A549 (cell line): ENCODE measurements at regions not wholly inside any gene's neighbourhood (a gene's known extent, or its start where the extent isn't known, plus 50 kb on each side); places are given as distances from the start of the nearest gene placed in this dataset.

ENCODE experiments used
- ATAC-seq, 2 experiments: fragments of 200-7000 bp in 1 of 2; fragments of >200 bp in 1 of 2; cut with Nextera tagmentation in 1 of 2; cut with Tn5 transposase in 1 of 2; 3 replicates each; pipeline versions ENCODE4 v1.8.0 to v1.9.1; 2018 to 2020; ENCODE audit warnings: mild to moderate bottlenecking in 1 of 2, moderate library complexity in 1 of 2
- CTCF ChIA-PET: fragments of 300-600 bp; sonication (Branson Sonifier 250); formaldehyde crosslinking; extraction: SDS; loops from one replicate; lab custom pipeline; 2021; ENCODE audit warnings: antibody characterized with exemption, inconsistent platforms; lab: Yijun Ruan, JAX
- POLR2A ChIA-PET: fragments of 350-600 bp; formaldehyde crosslinking; extraction: SDS; loops from one replicate; lab custom pipeline; 2021; ENCODE audit warnings: antibody characterized with exemption, inconsistent platforms; lab: Yijun Ruan, JAX
- DNase-seq, 2 experiments: peaks; one replicate each; pipeline versions ENCODE4 v3.0.0 to v3.0.0-alpha.2; 2011 to 2016; ENCODE audit warnings: low read depth in 1 of 2, low spot score in 1 of 2
- FAIRE-seq: peaks from 2 replicates; lab custom pipeline; 2011; peaks lifted over from hg19 to GRCh38; lab: Jason Lieb, UNC
- H3K27ac ChIP-seq, 2 experiments: fragments of >200 bp; sonication (Bioruptor Twin); formaldehyde crosslinking; 3 replicates each; pipeline ENCODE4 v1.5.1; 2016 to 2017
- H3K4me1 ChIP-seq: fragments of >200 bp; sonication (Bioruptor Twin); formaldehyde crosslinking; 3 replicates; pipeline ENCODE4 v1.6.1; 2016
- H3K4me2 ChIP-seq: fragments of >200 bp; sonication (Bioruptor Twin); formaldehyde crosslinking; 3 replicates; pipeline ENCODE4 v1.6.1; 2016
- H3K4me3 ChIP-seq: fragments of >200 bp; sonication (Bioruptor Twin); formaldehyde crosslinking; 3 replicates; pipeline ENCODE4 v1.5.1; 2016
- H3K9me3 ChIP-seq: fragments of >200 bp; sonication (Bioruptor Twin); formaldehyde crosslinking; 3 replicates; pipeline ENCODE4 v1.6.1; 2016
- ATOH8 ChIP-seq: fragments of 250-450 bp; sonication (Bioruptor Pico); IDR thresholded peaks from 2 replicates; pipeline ENCODE4 v1.5.0; 2020; ENCODE audit warnings: low read depth, mild to moderate bottlenecking, moderate library complexity
- BCL3 ChIP-seq: fragments of >200 bp; sonication (Bioruptor Twin); formaldehyde crosslinking; IDR thresholded peaks from 3 replicates; pipeline ENCODE4 v1.6.1; 2016
- BHLHE40 ChIP-seq: IDR thresholded peaks from 2 replicates; pipeline ENCODE4 v1.6.1; 2012; ENCODE audit warnings: low read depth, low read length, inconsistent platforms
- CBX2 ChIP-seq: fragments of 200-600 bp; sonication (generic); IDR thresholded peaks from 2 replicates; pipeline ENCODE4 v1.6.1; 2016; ENCODE audit warnings: low read depth, mild to moderate bottlenecking, borderline replicate concordance
- CBX8 ChIP-seq: fragments of 200-600 bp; sonication (generic); IDR thresholded peaks from 2 replicates; pipeline ENCODE4 v1.6.1; 2016
- ESRRA ChIP-seq: fragments of 150-350 bp; IDR thresholded peaks from 2 replicates; pipeline ENCODE4 v1.6.1; 2014; ENCODE audit warnings: mild to moderate bottlenecking, low read length, borderline replicate concordance
- FOSB ChIP-seq: fragments of 250-450 bp; sonication (Bioruptor Pico); IDR thresholded peaks from 2 replicates; pipeline ENCODE4 v1.5.0; 2020; ENCODE audit warnings: mild to moderate bottlenecking, moderate library complexity
- FOSL2 ChIP-seq, 2 experiments: fragments of 450-650 bp in 1 of 2; fragments of >200 bp in 1 of 2; sonication (Bioruptor Twin) in 1 of 2; formaldehyde crosslinking; IDR thresholded peaks; 2 replicates each; pipeline versions ENCODE4 v1.5.0 to v1.6.1; 2016 to 2020; ENCODE audit warnings: mild to moderate bottlenecking in 1 of 2, moderate library complexity in 1 of 2
- HMGXB4 ChIP-seq: fragments of 250-450 bp; sonication (Bioruptor Pico); IDR thresholded peaks from 2 replicates; pipeline ENCODE4 v1.5.0; 2021; ENCODE audit warnings: mild to moderate bottlenecking, moderate library complexity, borderline replicate concordance
- HOXA7 ChIP-seq: fragments of 250-450 bp; sonication (Bioruptor Pico); IDR thresholded peaks from 2 replicates; pipeline ENCODE4 v1.5.0; 2020; ENCODE audit warnings: mild to moderate bottlenecking, moderate library complexity
- HOXB13 ChIP-seq: fragments of 250-450 bp; sonication (Bioruptor Pico); IDR thresholded peaks from 2 replicates; pipeline ENCODE4 v1.5.0; 2020; ENCODE audit warnings: low read depth, mild to moderate bottlenecking, moderate library complexity
- HOXB5 ChIP-seq: fragments of 250-450 bp; sonication (Bioruptor Pico); IDR thresholded peaks from 2 replicates; pipeline ENCODE4 v1.5.0; 2020; ENCODE audit warnings: mild to moderate bottlenecking, moderate library complexity
- KDM5A ChIP-seq: fragments of 200-600 bp; sonication (generic); IDR thresholded peaks from 2 replicates; pipeline ENCODE4 v1.6.1; 2016; ENCODE audit warnings: antibody characterized with exemption, mild to moderate bottlenecking
- MAFK ChIP-seq: fragments of 450-650 bp; IDR thresholded peaks from 2 replicates; pipeline ENCODE4 v1.6.1; 2014; ENCODE audit not compliant: partially characterized antibody
- MAZ ChIP-seq: fragments of 150-350 bp; IDR thresholded peaks from 2 replicates; pipeline ENCODE4 v1.6.1; 2014; ENCODE audit warnings: antibody characterized with exemption, low read depth, low read length, borderline replicate concordance
- MYC ChIP-seq: IDR thresholded peaks from 2 replicates; pipeline ENCODE4 v1.6.1; 2012; ENCODE audit warnings: mild to moderate bottlenecking, inconsistent platforms, low read length, improper control_type of control experiment, borderline replicate concordance
- POLR2A ChIP-seq: IDR thresholded peaks from 2 replicates; pipeline ENCODE4 v1.6.1; 2012; ENCODE audit warnings: mild to moderate bottlenecking, low read length
- POLR2AphosphoS2 ChIP-seq: conservative IDR thresholded peaks from 2 replicates; pipeline ENCODE4 v1.6.1; 2012; ENCODE audit warnings: low read length, improper control_type of control experiment, inconsistent platforms
- RAD21 ChIP-seq, 2 experiments: fragments of >200 bp in 1 of 2; sonication (Bioruptor Twin) in 1 of 2; formaldehyde crosslinking in 1 of 2; IDR thresholded peaks in 1 of 2; conservative IDR thresholded peaks in 1 of 2; 2 replicates in 1 of 2; 3 replicates in 1 of 2; pipeline ENCODE4 v1.6.1; 2012 to 2018; ENCODE audit warnings: inconsistent platforms in 1 of 2
- RARB ChIP-seq: fragments of 250-450 bp; sonication (Bioruptor Pico); IDR thresholded peaks from 2 replicates; pipeline ENCODE4 v1.8.0; 2021; ENCODE audit warnings: mild to moderate bottlenecking, moderate library complexity
- RCOR1 ChIP-seq: fragments of 150-350 bp; IDR thresholded peaks from 2 replicates; pipeline ENCODE4 v1.6.1; 2014; ENCODE audit warnings: antibody characterized with exemption, low read length, low read depth
- RNF2 ChIP-seq: fragments of 200-600 bp; sonication (generic); IDR thresholded peaks from 2 replicates; pipeline ENCODE4 v1.6.1; 2016; ENCODE audit warnings: low read depth, mild to moderate bottlenecking, antibody characterized with exemption, moderate library complexity, borderline replicate concordance
- SMC3 ChIP-seq: fragments of >200 bp; sonication (Bioruptor Twin); formaldehyde crosslinking; IDR thresholded peaks from 3 replicates; pipeline ENCODE4 v1.6.1; 2018; ENCODE audit warnings: inconsistent platforms
- WGBS: methylation state at CpG from one replicate; pipeline ENCODE4 v1.1.6; 2017; ENCODE audit errors: missing lambda C conversion rate; 5-methylcytosine and 5-hydroxymethylcytosine counted together
- TF ChIP-seq, protein P1 (sequence below): IDR thresholded peaks from 2 replicates; pipeline ENCODE4 v1.6.1; 2012
- TF ChIP-seq, protein P2 (sequence below): fragments of 450-650 bp; IDR thresholded peaks from 2 replicates; pipeline ENCODE4 v1.6.1; 2014; ENCODE audit warnings: antibody characterized with exemption

DNA sequence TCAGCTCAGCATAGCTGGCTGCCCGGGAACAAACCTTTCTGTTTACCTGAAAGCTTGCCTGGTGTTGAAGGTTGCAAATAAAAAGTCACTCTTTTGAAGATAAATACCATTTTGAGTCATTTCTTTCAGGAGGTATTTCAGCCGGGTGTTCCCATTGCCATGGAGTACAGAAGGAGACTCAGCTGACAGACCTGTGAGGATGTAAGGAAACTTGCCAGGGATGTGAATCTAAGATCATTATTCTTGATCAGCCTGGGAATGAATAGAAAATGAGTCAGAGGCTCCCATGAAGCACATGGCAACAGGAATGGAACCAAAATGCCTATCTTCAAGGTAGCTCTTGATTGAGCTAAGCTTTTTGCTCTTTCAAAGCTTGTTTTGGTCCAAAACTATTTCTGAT lies 231.2 kb downstream of the CYRIA start:
- no peak overlapping the region for H3K27ac ChIP-seq
- FAIRE-seq (no peak), ATAC-seq (no peak), DNase-seq (no peak)
- H3K9me3 ChIP-seq = no peaks in the 10 kb centered on the region
- no peaks in the 10 kb centered on the region for H3K4me1 ChIP-seq
- H3K4me3 ChIP-seq = no peak overlapping the region
- TF ChIP-seq HOXA7 (CRISPR knock-in tag) = no peak
- TF ChIP-seq RCOR1 = no peak
- TF ChIP-seq POLR2A = no peak
- TF ChIP-seq FOSL2 (IDR thresholded peaks at IDR 0.05) = no peak
- TF ChIP-seq FOSL2 (CRISPR knock-in tag; IDR thresholded peaks at IDR 0.05) = no peak
- TF ChIP-seq ATOH8 (CRISPR knock-in tag) = no peak
- no peak for TF ChIP-seq ESRRA
- TF ChIP-seq SMC3 = no peak
- TF ChIP-seq RARB = no peak
- TF ChIP-seq, all 56 proteins: peak for 0
- CTCF ChIA-PET = no interaction called here
- WGBS = 21% methylated on average over 2 of the region's 2 CpGs
- POLR2A ChIA-PET = no interaction called here
- H3K4me2 ChIP-seq = no peak overlapping the region

- WGBS = 7% methylated on average over 3 of the region's 3 CpGs
- H3K27ac ChIP-seq = no peak overlapping the region
- TF ChIP-seq, protein P1, sequence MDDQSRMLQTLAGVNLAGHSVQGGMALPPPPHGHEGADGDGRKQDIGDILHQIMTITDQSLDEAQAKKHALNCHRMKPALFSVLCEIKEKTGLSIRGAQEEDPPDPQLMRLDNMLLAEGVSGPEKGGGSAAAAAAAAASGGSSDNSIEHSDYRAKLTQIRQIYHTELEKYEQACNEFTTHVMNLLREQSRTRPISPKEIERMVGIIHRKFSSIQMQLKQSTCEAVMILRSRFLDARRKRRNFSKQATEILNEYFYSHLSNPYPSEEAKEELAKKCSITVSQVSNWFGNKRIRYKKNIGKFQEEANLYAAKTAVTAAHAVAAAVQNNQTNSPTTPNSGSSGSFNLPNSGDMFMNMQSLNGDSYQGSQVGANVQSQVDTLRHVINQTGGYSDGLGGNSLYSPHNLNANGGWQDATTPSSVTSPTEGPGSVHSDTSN = no peak
- TF ChIP-seq, protein P2, sequence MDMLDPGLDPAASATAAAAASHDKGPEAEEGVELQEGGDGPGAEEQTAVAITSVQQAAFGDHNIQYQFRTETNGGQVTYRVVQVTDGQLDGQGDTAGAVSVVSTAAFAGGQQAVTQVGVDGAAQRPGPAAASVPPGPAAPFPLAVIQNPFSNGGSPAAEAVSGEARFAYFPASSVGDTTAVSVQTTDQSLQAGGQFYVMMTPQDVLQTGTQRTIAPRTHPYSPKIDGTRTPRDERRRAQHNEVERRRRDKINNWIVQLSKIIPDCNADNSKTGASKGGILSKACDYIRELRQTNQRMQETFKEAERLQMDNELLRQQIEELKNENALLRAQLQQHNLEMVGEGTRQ = no peak
- TF ChIP-seq HOXB13 (CRISPR knock-in tag) (no peak), RNF2 (no peak), HMGXB4 (CRISPR knock-in tag) (no peak), BCL3 (no peak), MYC (no peak), MAZ (no peak), HOXB5 (CRISPR knock-in tag) (no peak), CBX8 (no peak), MAFK (no peak), POLR2AphosphoS2 (no peak), SMC3 (no peak), BHLHE40 (no peak), CBX2 (no peak), FOSB (CRISPR knock-in tag) (no peak), KDM5A (no peak), RAD21 (conservative IDR thresholded peaks at IDR 0.05 in 1 of 2, IDR thresholded peaks at IDR 0.05 in 1 of 2) (no peak)
- H3K4me2 ChIP-seq = no peak overlapping the region
- no peak for FAIRE-seq
- no peak for DNase-seq
- H3K4me1 ChIP-seq = no peaks in the 10 kb centered on the region
- no peak overlapping the region for H3K4me3 ChIP-seq
- no peak for ATAC-seq
- CTCF ChIA-PET = no interaction called here
- POLR2A ChIA-PET = no interaction called here
- H3K9me3 ChIP-seq = no peaks in the 10 kb centered on the region
These were observed 234.8 kb downstream of the CYRIA start for GRCh38 chr2:16430846-16431245.
